HG02623 (cell line): ENCODE measurements at regions not wholly inside any gene's neighbourhood (a gene's known extent, or its start where the extent isn't known, plus 50 kb on each side); places are given as distances from the start of the nearest gene placed in this dataset.
"Not testable (repeated sequence)": the region's sequence is repeated elsewhere in the genome, so short reads cannot be mapped to it uniquely, and the experiment has no call there.

ENCODE experiments used
- ATAC-seq: cut with Tn5 transposase; IDR thresholded peaks from one replicate; pipeline ENCODE4 v1.9.1; 2021; ENCODE audit warnings: moderate library complexity; ENCODE audit not compliant: unreplicated experiment

- no peak for ATAC-seq
These were observed 118.9 kb upstream of the CAB39 start for GRCh38 chr2:230593765-230594164.

- ATAC-seq = no peak
These were observed 118.3 kb upstream of the CAB39 start for GRCh38 chr2:230594286-230594840.

DNA sequence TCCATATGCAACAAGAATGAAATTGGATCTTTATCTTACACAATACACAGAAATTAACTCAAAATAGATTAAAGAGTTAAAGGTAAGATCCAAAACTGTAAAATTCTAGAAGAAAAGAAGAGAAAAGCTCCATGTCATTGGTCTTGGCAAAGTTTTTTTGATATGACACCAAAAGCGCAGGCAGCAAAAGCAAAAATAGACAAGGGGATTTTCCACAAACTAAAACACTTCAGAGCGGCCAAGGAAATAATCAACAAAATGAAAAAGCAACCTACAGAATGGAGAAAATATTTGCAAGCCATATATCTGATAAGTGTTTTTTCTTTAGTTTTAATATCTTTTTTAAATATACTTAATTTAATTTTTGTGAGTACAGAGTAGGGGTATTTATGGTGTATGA is 112.8 kb upstream of the CAB39 start:
- ATAC-seq = no peak

DNA sequence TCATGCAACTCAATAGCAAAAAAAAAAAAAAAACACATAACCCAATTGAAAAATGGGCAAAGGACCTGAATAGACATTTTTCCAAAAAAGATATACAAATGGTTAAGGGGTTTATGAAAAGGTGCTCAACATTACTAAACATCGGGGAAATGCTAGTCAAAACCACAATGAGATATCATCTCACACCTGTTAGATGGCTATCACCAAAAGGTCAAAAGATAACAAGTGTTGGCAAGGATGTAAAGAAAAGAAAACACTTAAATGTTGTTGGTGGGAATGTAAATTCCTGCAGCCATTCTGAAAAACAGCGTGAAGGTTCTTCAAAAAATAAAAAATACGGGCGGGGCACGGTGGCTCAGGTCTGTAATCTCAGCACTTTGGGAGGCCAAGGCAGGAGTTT is 112.4 kb upstream of the CAB39 start:
- no peak for ATAC-seq

DNA sequence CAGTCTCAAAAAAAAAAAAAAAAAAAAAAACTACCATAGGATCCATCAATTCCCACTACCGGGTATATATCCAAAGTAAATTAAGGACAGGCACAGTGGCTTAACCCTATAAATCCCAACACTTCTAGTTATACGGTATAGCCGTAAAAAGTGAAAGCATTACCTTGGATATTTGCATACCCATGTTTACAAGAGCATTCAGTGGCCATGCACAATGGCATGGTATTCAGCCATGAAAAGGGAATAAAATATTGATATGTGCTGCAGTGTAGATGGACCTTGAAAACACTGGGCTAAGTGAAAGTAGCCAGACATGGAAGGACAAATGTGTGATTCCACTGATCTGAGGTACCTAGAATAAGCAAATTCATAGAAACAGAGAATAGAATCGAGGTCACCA is 111.8 kb upstream of the CAB39 start:
- no peak for ATAC-seq

GRCh38 chr2:230601510-230601909 is 111.1 kb upstream of the CAB39 start:
- ATAC-seq = peak; percentile 44

DNA sequence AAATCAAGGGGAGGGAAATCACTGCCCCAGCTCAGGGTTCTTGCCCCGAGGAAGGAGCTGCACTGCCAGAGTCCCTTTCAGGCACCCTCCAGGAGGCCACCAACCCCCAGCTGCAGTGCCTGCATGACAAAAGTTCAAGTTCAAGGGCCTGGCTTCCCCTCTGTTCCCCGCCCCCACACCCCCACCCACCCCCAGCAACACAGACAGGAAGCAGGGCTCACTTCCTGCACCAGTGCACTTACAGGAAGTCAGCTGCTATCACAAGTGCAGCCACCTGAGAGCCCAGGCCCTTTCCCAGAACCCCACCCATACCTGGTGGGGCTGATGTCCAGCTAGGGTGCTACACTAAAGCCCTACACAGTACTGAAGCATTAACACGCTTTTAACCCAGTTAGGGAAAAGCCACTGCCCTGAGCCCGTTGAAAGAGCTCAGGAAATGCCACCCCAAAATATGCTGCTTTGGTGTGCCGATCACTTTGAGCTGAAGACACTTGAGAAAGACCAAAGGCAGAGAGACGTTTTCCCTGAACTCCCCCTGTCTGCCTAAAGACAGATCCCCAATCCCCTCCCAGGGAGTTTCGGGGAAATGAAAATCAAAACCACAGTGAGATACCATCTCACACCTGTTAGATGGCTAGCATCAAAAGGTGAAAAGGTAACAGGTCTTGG is 109.9 kb upstream of the CAB39 start:
- ATAC-seq = peak; percentile 52

DNA sequence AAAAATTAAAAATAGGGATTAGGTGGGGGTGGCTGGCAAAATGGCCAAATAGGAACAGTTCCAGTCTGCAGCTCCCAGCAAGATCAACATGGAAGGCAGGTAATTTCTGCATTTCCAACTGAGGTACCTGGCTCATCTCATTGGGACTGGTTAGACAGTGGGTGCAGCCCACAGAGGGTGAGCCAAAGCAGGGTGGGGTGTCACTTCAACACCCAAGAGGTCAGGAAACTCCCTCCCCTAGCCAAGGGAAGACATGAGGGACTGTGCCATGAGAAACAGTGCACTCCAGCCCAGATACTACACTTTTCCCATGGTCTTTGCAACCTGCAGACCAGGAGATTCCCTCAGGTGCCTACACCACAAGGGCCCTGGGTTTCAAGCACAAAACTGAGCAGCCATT is 109.3 kb upstream of the CAB39 start:
- not testable (repeated sequence) for ATAC-seq

GRCh38 chr2:230604158-230604557 is 108.5 kb upstream of the CAB39 start:
- ATAC-seq = not testable (repeated sequence)

- no peak for ATAC-seq
These were observed 98.6 kb upstream of the CAB39 start for GRCh38 chr2:230614040-230614439.

GRCh38 chr2:230614913-230615332 is 97.7 kb upstream of the CAB39 start:
- peak; percentile 78 for ATAC-seq

DNA sequence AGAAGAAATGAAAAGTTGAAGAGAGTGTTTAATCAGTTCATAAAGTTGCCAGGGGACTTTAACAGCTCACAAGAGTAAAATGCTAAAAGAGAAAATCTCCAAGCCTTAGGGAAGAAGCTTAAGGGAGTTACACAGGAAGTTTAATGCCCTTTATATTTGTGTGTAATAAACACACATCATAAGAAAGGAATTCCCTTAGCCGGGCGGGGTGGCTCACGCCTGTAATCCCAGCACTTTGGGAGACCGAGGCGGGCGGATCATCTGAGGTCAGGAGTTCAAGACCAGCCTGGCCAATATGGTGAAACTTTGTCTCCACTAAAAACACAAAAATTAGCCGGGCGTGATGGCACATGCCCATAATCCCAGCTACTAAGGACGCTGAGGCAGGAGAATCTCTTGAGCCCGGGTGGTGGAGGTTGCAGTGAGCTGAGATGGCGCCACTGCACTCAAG is 95.4 kb upstream of the CAB39 start:
- ATAC-seq = not testable (repeated sequence)

DNA sequence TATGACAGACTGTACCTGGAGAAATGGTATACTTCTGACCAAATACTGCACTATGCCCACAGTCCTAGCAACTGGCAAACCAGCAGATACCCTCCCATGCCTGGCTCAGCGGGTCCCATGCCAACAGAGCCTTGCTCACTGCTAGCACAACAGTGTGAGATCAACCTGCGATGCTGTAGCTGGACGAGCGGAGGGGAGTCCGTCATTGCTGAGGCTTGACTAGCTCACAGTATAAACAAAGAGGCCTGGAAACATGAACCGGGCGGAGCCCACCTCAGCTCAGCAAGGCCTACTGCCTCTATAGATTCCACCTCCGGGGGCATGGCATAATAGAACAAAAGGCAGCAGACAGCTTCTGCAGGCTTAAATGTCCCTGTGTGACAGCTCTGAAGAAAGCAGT is 93.2 kb upstream of the CAB39 start:
- no peak for ATAC-seq

DNA sequence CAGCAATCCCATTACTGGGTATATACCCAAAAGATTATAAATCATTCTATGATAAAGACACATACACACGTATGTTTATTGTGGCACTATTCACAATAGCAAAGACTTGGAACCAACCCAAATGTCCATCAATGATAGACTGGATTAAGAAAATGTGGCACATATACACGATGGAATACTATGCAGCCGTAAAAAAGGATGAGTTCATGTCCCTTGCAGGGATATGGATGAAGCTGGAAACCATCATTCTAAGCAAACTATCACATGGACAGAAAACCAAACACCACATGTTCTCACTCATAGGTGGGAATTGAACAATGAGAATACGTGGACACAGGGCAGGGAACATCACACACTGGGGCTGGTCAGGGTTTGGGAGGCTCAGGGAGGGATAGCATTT is 87.4 kb upstream of the CAB39 start:
- not testable (repeated sequence) for ATAC-seq

DNA sequence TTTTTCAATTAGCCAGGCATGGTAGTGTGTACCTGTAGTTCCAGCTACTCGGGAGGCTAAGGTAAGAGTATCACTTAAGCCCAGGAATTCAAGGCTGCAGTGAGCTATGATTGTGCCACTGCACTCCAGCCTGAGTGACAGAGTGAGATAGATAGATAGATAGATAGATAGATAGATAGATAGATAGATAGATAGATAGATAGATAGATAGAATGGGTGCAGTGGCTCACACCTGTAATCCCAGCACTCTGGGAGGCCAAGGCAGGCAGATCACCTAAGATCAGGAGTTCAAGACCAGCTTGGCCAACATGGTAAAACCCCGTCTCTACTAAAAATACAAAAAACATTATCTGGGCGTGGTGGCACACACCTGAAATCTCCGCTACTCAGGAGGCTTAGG is 85.6 kb upstream of the CAB39 start:
- not testable (repeated sequence) for ATAC-seq

GRCh38 chr2:230627806-230628724 is 84.6 kb upstream of the CAB39 start:
- ATAC-seq = no peak

GRCh38 chr2:230631470-230631869 is 81.2 kb upstream of the CAB39 start:
- ATAC-seq = no peak

GRCh38 chr2:230634146-230634545 is 78.5 kb upstream of the CAB39 start:
- ATAC-seq = no peak

DNA sequence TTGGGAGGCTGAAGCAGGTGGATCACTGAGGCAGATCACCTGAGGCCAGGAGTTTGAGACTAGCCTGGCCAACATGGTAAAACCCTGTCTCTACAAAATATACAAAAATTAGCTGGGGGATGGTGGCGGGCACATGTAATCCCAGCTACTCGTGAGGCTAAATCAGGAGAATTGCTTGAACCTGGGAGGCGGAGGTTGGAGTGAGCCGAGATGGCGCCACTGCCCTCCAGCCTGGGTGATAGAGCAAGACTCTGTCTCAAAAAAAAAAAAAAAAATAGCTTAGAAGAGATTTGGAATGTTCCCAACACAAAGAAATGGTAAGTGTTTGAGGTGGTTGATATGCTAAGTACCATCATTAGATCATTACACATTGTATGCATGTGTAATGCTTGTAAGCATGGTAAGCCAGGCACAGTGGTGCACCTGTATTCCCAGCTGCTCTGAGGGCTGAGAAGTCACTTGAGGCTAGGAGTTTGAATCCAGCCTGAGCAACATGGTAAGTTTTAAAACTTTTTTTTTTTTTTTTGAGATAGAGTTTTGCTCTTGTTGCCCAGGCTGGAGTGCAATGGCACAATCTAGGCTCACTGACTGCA is 77.8 kb upstream of the CAB39 start:
- ATAC-seq = not testable (repeated sequence)

- ATAC-seq = no peak
These were observed 75.9 kb upstream of the CAB39 start for GRCh38 chr2:230636684-230637271.

- ATAC-seq = not testable (repeated sequence)
These were observed 75.2 kb upstream of the CAB39 start for GRCh38 chr2:230637486-230637885.
